ENCODE measurements at regions not wholly inside any gene's neighbourhood (a gene's known extent, or its start where the extent isn't known, plus 50 kb on each side); places are given as distances from the start of the nearest gene placed in this dataset.
"Not testable (repeated sequence)": the region's sequence is repeated elsewhere in the genome, so short reads cannot be mapped to it uniquely, and the experiment has no call there.

DNA sequence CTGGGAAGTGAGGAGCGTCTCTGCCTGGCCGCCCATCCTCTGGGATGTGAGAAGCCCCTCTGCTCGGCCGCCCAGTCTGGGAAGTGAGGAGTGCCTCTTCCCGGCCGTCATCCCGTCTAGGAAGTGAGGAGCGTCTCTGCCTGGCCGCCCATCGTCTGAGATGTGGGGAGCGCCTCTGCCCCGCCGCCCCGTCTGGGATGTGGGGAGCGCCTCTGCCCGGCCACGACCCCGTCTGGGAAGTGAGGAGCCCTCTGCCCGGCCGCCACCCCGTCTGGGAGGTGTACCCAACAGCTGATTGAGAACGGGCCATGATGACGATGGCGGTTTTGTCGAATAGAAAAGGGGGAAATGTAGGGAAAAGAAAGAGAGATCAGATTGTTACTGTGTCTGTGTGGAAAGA lies 173.9 kb upstream of the PRSS1 start:
- DNase-seq (ENCODE audit: low read depth in 3 of 3, low spot score in 2 of 3): not testable (repeated sequence)

DNA sequence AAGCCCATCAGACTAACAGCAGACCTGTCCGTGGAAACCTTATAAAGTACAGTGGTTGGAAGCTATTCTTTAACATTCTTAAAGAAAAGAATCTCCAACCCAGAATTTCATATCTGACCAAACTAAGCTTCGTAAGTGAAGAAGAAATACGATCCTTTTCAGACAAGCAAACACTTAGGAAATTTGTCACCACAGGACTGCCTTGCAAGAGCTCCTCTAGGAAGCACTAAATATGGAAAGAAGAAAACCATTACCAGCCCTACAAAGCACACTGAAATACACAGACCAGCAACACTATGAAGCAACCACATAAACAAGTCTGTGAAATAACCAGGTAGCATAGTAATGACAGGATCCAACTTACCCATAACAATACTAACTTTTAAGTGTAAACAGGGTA lies 177.7 kb upstream of the PRSS1 start:
- no peak for DNase-seq (ENCODE audit: low read depth in 3 of 3, low spot score in 2 of 3)

DNA sequence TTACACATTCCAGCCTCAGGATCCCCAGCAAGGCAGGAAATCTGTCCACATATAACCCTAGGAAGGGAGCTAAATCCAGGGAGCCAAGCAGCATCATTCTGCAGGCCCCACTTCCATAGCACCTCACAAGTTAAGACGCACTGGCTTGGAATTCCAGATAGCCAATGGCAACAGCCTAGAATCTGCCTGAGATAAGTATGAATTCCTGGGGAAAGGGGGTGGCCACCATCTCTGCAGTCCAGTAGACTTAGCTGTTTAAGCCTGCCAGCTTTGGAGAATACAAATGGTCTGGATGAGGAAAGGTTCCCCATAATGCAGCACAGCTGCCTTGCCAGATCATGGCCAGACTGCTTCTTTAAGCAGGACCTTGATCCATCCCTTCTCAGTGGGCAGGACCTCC lies 179.4 kb upstream of the PRSS1 start:
- no peak for DNase-seq (ENCODE audit: low read depth in 3 of 3, low spot score in 2 of 3)

DNA sequence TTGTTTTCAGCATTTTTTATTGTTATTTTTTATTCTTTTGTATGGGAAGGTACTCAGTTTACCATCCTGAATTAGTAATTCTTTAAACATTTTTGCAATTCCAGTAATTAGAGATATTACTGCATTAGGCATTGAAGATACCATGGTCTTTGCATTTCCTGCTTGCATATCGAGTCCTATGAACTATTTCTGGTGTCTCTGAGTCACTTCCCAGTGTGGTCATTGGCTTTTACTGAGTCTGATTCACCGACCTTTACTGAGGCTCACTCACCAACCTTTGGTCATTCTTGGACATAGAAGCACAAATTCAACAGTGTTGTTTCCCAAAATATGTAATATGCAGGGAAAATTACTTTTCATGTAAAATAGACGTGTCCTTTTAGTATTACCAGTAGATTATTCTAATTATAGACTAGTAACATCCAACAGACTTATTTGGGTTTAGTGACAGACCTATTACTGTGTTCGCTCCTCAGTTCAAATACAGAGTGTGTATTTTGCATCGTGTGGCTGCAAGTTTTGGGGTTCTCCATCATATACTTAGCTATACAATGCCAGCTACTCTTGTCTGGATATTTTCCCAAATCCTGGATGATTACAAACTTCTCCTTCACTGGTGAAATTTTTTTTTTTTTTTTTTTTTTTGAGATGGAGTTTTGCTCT lies 180.7 kb upstream of the PRSS1 start:
- DNase-seq (ENCODE audit: low read depth in 3 of 3, low spot score in 2 of 3): no peak

DNA sequence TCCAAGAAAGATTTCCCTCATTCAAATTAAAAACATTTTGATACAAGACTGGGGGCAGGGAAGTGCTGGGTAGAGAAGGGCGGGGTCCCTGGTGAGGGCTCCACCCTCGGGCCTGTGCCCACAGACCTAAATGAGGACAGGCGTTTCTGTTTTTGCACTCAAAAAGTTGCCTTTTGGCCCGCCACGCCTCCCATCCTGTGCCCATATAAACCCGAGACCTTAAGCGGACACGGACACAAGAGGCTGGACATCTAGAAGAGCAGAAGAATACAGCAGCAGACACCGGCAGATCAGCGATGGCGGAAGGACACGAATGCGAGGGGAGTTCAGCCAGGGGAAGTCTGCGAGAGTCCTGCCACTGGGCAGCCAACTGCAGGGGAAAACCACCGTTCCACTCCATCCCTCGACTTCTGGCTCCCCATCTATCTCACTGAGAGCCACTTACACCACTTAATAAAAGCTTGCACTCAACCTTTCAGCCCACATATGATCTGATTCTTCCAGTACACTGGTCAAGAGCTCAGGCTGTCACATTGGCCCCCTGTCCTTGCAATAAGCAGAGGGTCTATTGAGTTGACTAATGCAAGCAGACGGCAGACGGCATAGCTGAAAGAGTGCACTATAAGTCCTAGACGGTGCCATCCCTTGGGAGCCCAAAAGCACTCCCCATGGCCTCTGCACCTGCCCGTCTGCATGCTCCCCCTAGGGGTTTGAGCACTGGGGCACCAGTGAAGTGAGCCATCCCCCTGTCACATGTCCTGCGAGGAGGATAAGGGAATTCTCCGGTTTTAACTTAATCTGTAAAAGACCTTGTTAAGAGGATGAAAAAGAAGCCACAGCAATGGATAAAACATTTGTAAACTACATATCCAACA lies 181.8 kb upstream of the PRSS1 start:
- no peak for DNase-seq (ENCODE audit: low read depth in 3 of 3, low spot score in 2 of 3)

DNA sequence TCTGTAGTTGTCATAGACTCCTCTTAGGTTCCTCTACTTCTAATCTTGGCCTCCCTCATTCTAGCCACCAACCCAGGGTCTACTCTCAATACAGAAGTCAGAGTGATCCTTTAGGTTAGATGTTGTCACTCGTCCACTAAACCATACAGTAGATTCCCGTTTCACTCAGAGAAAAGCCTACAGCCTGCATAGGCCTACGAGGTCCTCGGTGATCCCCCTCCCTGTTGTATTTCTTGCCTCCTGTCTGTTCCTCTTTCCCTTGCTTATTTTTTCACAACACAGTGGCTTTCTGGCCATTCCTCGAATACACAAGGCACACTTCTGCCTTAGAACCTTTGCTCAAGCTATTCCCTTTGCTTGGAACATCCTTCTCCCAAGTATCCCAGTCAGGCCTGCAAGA lies 183.0 kb upstream of the PRSS1 start:
- DNase-seq (ENCODE audit: low read depth in 3 of 3, low spot score in 2 of 3): no peak

DNA sequence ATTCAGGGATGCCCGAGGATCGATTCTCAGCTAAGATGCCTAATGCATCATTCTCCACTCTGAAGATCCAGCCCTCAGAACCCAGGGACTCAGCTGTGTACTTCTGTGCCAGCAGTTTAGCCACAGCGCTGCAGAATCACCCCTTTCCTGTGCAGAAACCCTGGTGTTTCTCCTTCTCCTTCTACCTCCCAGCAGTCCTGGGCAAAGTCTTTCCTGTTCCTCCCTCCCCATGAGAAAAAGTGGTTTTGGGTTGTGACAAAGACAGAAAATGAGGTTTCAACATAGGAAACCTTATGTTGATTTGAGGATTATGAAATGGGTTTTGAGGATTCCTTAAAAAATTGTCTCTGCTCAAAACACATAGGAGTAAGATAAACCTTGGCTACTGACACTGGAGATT lies 185.1 kb upstream of the PRSS1 start:
- DNase-seq (ENCODE audit: low read depth in 3 of 3, low spot score in 2 of 3): not testable (repeated sequence)

DNA sequence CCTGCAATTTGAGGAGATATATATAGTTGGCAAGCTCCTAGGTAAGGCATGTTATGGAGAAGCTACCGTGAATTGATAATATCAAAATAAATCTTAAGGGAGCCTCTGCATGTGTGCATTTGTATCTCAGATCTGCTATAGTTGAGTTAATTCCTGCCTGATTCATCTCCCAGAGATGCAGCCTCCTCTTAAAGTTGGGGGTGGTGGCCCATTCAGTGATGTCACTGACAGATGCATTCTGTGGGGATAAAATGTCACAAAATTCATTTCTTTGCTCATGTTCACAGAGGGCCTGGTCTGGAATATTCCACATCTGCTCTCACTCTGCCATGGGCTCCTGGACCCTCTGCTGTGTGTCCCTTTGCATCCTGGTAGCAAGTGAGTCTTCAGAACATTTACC lies 185.8 kb upstream of the PRSS1 start:
- no peak for DNase-seq (ENCODE audit: low read depth in 3 of 3, low spot score in 2 of 3)

DNA sequence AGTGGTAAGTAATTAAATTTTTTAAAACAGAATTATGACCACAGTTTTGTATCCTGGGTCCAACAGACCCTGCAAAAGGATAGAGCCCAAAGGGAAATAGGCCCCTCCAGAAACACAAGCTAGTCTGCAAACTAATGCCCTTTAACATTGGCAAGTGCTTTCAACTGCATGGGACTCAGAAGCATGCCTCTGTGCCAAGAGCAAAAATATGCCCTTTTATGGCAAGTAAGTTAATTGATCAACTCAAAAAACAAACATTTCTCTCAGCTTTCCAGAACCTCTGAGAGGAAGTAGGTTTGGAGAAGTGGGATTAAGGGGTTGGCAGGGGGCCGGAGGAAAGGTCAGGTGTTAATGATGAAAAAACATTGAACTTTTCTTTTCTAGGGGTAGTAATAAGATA lies 186.6 kb upstream of the PRSS1 start:
- DNase-seq (ENCODE audit: low read depth in 3 of 3, low spot score in 2 of 3): no peak

DNA sequence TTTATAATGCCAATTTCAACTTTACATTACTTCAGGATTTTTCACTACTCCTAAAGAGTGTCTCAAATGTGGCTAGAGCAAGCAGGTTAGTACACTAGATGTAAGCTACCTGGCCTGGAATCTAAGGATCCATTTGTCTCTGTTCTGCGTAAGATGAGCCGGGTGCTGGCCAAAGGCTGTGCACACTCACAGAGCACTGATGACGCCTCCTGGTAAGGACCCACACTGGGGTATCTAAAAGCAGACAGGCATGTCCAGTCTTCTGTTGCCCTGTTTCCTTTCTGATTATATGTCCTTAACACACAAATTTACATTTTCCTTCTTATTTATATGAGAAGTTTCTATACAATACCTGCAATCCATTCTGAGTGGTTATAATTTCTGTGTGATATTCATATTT lies 187.9 kb upstream of the PRSS1 start:
- not testable (repeated sequence) for DNase-seq (ENCODE audit: low read depth in 3 of 3, low spot score in 2 of 3)

DNA sequence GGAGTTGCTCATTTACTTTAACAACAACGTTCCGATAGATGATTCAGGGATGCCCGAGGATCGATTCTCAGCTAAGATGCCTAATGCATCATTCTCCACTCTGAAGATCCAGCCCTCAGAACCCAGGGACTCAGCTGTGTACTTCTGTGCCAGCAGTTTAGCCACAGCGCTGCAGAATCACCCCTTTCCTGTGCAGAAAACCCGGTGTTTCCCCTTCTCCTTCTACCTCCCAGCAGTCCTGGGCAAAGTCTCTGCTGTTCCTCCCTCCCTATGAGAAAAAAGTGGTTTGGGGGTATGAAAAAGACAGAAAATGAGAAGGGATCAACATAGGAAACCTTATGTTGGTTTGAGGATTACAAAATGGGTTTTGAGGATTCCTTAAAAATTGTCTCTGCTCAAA lies 188.5 kb upstream of the PRSS1 start:
- DNase-seq (ENCODE audit: low read depth in 3 of 3, low spot score in 2 of 3): not testable (repeated sequence)

DNA sequence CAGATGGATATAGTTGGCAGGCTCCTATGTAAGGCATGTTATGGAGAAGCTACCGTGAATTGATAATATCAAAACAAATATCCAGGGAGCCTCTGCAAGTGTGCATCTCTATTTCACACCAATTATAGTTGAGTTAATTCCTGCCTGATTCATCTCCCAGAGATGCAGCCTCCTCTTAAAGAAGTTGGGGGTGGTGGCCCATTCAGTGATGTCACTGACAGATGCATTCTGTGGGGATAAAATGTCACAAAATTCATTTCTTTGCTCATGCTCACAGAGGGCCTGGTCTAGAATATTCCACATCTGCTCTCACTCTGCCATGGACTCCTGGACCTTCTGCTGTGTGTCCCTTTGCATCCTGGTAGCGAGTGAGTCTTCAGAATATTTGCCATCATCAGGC lies 189.1 kb upstream of the PRSS1 start:
- no peak for DNase-seq (ENCODE audit: low read depth in 3 of 3, low spot score in 2 of 3)

DNA sequence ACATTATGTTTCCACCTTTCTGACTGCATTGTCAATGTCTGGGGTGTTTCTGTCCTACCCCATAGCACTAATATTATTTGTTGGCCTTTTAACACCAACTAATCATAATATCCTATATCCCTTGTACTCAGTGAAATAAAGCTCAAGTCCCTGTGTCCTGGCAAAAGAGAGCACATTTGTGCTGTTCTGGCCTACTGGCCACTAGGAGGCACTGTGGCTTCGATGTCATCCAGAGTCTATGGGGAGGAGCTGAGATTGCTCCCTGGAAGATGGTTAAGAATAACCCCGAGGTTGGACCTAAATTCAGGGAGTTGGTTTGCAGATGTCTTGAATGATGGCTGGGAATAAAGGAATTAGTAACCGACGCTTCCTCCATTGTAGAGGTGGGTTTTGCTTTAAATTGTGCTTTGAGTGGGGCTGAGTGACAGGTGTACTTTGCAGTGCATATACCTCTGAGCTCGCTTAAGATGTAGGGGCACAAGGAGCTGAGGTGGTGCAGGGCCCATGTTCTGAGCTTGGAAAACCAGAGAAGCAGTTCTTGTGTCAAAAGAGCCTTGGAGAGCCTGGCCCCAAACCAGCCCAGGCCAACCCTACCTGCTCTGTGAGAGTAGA lies 191.2 kb upstream of the PRSS1 start:
- DNase-seq (ENCODE audit: low read depth in 3 of 3, low spot score in 2 of 3): no peak

DNA sequence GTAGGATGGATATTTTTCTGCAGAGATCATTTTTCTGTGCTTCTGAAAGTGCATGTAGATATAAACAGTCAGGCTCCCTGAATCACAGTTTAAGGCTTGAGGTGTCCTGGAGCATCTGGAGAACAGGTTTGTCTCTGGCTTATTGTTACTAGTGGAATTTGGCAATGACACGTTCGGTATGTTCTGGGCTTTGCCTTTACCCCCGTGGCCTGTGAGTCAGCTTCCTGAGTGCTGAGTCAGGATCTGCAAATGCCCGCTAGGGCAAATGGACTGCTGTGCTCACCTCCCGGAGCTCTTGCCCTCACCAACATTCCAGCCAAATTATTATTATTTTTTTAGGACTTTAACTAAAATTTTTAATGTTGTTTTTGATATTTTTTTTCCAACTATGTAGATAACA lies 192.5 kb upstream of the PRSS1 start:
- no peak for DNase-seq (ENCODE audit: low read depth in 3 of 3, low spot score in 2 of 3)

DNA sequence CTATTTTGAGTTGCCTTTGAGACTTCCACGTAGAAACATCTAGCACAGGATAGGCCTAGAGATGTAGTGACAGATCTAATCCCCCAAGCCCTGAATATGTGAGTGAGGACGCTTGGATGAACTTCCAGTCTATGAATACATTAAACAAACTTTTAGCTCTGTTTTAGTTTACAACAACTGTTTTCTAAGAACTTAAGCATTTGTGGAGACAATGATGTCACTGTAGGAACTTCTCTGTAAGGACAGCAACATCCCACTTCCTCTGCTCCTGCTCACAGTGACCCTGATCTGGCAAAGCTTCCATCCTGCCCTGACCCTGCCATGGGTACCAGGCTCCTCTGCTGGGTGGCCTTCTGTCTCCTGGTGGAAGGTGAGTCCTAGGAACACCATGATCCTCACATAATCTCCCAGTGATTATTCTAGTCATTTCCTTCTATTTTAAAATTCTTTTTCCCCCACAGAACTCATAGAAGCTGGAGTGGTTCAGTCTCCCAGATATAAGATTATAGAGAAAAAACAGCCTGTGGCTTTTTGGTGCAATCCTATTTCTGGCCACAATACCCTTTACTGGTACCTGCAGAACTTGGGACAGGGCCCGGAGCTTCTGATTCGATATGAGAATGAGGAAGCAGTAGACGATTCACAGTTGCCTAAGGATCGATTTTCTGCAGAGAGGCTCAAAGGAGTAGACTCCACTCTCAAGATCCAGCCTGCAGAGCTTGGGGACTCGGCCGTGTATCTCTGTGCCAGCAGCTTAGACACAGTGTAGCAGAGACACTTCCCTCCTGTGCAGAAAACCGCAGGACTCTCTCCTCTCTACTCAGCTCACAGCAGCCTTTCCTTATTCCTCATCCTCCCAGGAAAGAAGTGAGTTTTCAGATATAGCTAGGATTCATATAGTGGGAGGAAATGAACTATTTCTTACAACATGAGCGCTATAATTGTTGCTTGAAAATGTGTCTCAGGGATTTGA lies 194.4 kb upstream of the PRSS1 start:
- DNase-seq (ENCODE audit: low read depth in 3 of 3, low spot score in 2 of 3): no peak

DNA sequence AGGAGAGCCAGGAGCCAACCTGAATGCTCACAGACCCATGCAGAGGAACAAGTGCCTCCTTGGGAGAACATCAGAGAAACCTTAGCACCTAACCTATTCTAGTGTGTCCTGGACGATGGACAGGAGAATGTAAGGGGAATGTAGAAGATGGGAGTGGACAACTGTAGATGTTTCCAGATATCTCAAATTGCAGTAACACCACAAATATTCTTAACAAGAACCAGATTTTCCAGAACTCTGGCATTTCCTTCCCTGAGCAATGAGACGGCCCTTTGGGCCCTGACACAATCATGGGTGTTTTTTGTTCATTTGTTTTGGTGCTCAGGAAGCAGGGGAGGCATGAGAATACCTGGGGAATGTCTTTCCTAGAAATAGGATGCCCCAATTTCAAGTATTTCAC lies 196.1 kb upstream of the PRSS1 start:
- no peak for DNase-seq (ENCODE audit: low read depth in 3 of 3, low spot score in 2 of 3)

DNA sequence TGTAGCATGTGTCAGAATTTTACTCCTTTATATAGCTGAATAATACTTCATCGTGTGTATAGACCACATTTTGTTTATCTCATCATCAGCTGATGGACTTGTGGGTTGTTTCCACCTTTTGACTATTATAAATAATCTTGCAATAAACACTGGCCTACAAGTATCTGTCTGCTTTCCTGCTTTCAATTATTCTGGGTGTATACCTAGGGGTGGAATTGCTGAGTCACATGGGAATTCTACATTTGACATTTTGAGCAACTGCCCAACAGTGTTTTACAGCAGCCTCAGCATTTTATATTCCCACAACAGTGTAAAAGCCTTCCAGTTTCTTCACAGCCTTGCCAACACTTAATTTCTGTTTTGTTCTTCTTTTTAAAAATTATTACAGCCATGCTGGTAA lies 200.3 kb upstream of the PRSS1 start:
- DNase-seq (ENCODE audit: low read depth in 3 of 3, low spot score in 2 of 3): no peak

DNA sequence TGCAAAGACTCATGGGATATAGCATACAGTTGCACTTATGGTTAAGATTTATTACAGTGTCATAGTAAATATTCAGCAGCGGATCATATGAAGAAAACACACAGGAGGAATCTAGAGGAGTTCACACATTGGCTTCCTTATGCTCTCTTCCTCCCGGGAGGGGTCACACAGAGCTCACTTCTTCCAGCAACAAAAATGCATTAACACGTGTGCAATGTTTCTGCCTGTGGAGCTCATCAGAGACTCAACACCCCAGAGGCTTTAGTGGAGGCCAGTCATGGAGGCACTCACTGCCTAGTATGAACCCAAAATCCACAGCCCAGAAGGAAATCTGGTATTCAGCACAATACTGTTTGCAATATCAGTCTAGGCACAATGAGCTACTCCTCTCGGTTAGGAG lies 202.8 kb upstream of the PRSS1 start:
- no peak for DNase-seq (ENCODE audit: low read depth in 3 of 3, low spot score in 2 of 3)

DNA sequence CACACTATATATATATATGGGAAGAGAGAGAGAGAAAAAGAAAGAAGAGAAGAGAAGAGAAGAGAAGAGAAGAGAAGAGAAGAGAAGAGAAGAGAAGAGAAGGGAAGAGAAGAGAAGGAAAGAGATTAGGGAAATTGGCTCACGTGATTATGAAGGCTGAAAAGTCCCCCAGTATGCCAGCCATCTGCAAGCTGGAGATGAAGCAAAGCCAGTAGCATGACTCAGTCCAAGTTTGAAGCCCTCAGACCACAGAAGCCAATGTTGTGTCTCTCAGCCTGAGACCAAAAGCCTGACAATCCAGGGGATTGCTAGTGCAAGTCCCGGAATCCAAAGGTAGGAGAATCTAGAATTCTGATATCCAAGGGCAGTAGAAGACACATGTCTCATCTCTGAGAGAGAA lies 206.3 kb upstream of the PRSS1 start:
- no peak for DNase-seq (ENCODE audit: low read depth in 3 of 3, low spot score in 2 of 3)

DNA sequence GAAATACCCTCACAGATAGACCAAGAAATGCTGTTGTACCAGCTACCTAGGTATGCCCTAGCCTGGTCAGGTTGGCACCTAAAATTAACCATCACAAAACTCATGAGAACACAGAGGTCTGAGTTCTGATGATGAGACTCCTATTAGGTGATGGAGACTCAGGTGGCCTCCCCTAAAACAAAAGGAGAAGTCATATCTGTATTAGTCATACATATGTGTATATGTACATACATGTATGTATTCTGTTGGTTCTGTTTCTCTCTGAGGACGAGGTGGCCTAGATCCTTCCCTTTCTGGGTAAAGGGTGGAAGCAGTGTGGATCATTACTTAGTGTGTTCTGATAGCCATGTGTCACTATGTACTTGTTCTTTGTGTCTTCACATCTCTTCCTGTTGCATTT lies 207.2 kb upstream of the PRSS1 start:
- no peak for DNase-seq (ENCODE audit: low read depth in 3 of 3, low spot score in 2 of 3)

DNA sequence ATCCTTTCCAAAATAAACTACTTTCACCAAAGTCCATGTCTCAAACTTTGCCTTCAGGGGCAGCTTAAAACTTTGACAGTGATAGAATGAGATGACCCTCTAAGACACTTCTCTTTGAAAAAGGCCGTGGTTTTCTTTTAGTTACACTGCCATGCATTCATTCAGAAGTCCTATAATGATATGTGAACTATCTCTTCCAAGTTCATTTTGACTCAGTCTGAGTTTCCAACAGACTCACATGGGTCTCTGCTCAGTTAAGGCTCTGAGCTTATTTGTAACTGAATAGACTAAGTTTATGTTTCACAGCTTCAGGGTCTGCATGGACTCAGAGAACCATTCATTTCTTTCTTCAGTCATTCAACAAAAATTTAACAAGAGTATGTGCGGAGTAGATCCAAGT lies 208.9 kb upstream of the PRSS1 start:
- DNase-seq (ENCODE audit: low read depth in 3 of 3, low spot score in 2 of 3): no peak
